H1 (cell line): ENCODE measurements at regions not wholly inside any gene's neighbourhood (a gene's known extent, or its start where the extent isn't known, plus 50 kb on each side); places are given as distances from the start of the nearest gene placed in this dataset.

ENCODE experiments used
- CTCF ChIA-PET: fragments of 300-600 bp; sonication (Branson Sonifier 250); formaldehyde crosslinking; loops from one replicate; lab custom pipeline; 2021; ENCODE audit not compliant: partially characterized antibody; lab: Charles Lee
- POLR2A ChIA-PET: fragments of 300-600 bp; sonication (Branson Sonifier 250); formaldehyde crosslinking; loops from one replicate; lab custom pipeline; 2021; ENCODE audit warnings: inconsistent platforms; ENCODE audit not compliant: partially characterized antibody; lab: Charles Lee
- DNase-seq, 2 experiments: peaks; one replicate each; pipeline versions ENCODE4 v3.0.0 to v3.0.0-alpha.2; 2010 to 2022; ENCODE audit warnings: low spot score in 2 of 2, low read depth in 1 of 2, mixed read lengths in 1 of 2
- FAIRE-seq: peaks from 2 replicates; lab custom pipeline; 2011; peaks lifted over from hg19 to GRCh38; lab: Jason Lieb, UNC
- H2AFZ ChIP-seq: 2 replicates; pipeline ENCODE4 v1.8.1; 2012; ENCODE audit warnings: low read length, inconsistent platforms
- H2AK5ac ChIP-seq: 2 replicates; pipeline ENCODE4 v1.6.1; 2013; ENCODE audit warnings: low read depth, low read length
- H2BK120ac ChIP-seq: replicated peaks from 2 replicates; pipeline ENCODE3; 2013; ENCODE audit warnings: low read depth, low read length, inconsistent platforms
- H2BK12ac ChIP-seq: 2 replicates; pipeline ENCODE4 v1.6.1; 2013; ENCODE audit warnings: low read depth, low read length
- H2BK15ac ChIP-seq: 2 replicates; pipeline ENCODE4 v1.6.1; 2013; ENCODE audit warnings: low read length
- H2BK20ac ChIP-seq: 2 replicates; pipeline ENCODE4 v1.6.1; 2013; ENCODE audit warnings: low read length
- H2BK5ac ChIP-seq: 2 replicates; pipeline ENCODE4 v1.6.1; 2013; ENCODE audit warnings: low read depth, low read length
- H3K14ac ChIP-seq: 2 replicates; pipeline ENCODE4 v1.6.1; 2013; ENCODE audit warnings: inconsistent platforms; ENCODE audit not compliant: insufficient read length
- H3K18ac ChIP-seq: 2 replicates; pipeline ENCODE4 v1.6.1; 2013; ENCODE audit warnings: low read length; ENCODE audit errors: extremely low read depth
- H3K23ac ChIP-seq: 2 replicates; pipeline ENCODE4 v1.6.1; 2013; ENCODE audit warnings: inconsistent platforms; ENCODE audit not compliant: insufficient read length
- H3K23me2 ChIP-seq: 2 replicates; pipeline ENCODE4 v1.6.1; 2013; ENCODE audit warnings: low read depth, low read length
- H3K27ac ChIP-seq: 2 replicates; pipeline ENCODE4 v1.6.1; 2011; ENCODE audit warnings: low read depth, low read length, inconsistent platforms
- H3K27me3 ChIP-seq, 4 experiments: replicated peaks in 1 of 4; 1 replicate in 1 of 4; 2 replicates in 3 of 4; pipeline versions ENCODE4 v1.6.1 to v1.8.1; 2011 to 2013; ENCODE audit warnings: low read length in 3 of 4, mild to moderate bottlenecking in 3 of 4, inconsistent platforms in 2 of 4, mixed read lengths in 2 of 4, moderate library complexity in 1 of 4; ENCODE audit not compliant: control insufficient read depth in 3 of 4, insufficient read depth in 3 of 4; ENCODE audit errors: extremely low read depth in 1 of 4
- H3K36me3 ChIP-seq, 4 experiments: 2 replicates each; pipeline versions ENCODE4 v1.6.1 to v1.8.1; 2011 to 2013; ENCODE audit warnings: mild to moderate bottlenecking in 4 of 4, low read length in 3 of 4, moderate library complexity in 2 of 4, control low read depth in 1 of 4, inconsistent platforms in 1 of 4; ENCODE audit not compliant: insufficient read depth in 4 of 4, control insufficient read depth in 2 of 4
- H3K4ac ChIP-seq: replicated peaks from 2 replicates; pipeline ENCODE3; 2013; ENCODE audit warnings: low read length, low read depth, mixed read lengths, inconsistent platforms; ENCODE audit not compliant: insufficient read length
- H3K4me1 ChIP-seq, 4 experiments: replicated peaks in 1 of 4; 1 replicate in 1 of 4; 2 replicates in 3 of 4; pipeline versions ENCODE4 v1.6.1 to v1.8.1; 2011 to 2013; ENCODE audit warnings: low read length in 3 of 4, inconsistent platforms in 2 of 4, mixed read lengths in 1 of 4; ENCODE audit not compliant: insufficient read depth in 4 of 4, control insufficient read depth in 3 of 4
- H3K4me2 ChIP-seq, 2 experiments: 2 replicates each; pipeline versions ENCODE4 v1.6.1 to v1.8.1; 2011 to 2013; ENCODE audit warnings: low read depth in 2 of 2, low read length in 2 of 2, control low read depth in 1 of 2, inconsistent platforms in 1 of 2, mild to moderate bottlenecking in 1 of 2; ENCODE audit not compliant: insufficient read depth in 1 of 2
- H3K4me3 ChIP-seq, 4 experiments: fragments of 200-600, 300-600 bp in 1 of 4; sonication (generic), shearing (Covaris generic), sonication (Bioruptor Twin) in 1 of 4; 2 replicates each; pipeline versions ENCODE4 v1.5.1 to v1.8.1; 2011 to 2016; ENCODE audit warnings: low read length in 4 of 4, low read depth in 3 of 4, control low read depth in 2 of 4, inconsistent platforms in 2 of 4, mild to moderate bottlenecking in 2 of 4, mixed read lengths in 1 of 4, moderate library complexity in 1 of 4; ENCODE audit not compliant: insufficient read depth in 2 of 4; ENCODE audit errors: extremely low read depth in 1 of 4
- H3K56ac ChIP-seq: replicated peaks from 2 replicates; pipeline ENCODE3; 2013; ENCODE audit warnings: low read depth, mild to moderate bottlenecking, mixed read lengths, low read length, inconsistent platforms; ENCODE audit not compliant: insufficient read length
- H3K79me1 ChIP-seq: 2 replicates; pipeline ENCODE4 v1.6.1; 2013; ENCODE audit warnings: low read depth, low read length, control low read depth
- H3K79me2 ChIP-seq, 2 experiments: 2 replicates each; pipeline versions ENCODE4 v1.6.1 to v1.8.1; 2012 to 2013; ENCODE audit warnings: low read length in 2 of 2, mild to moderate bottlenecking in 2 of 2, inconsistent platforms in 1 of 2; ENCODE audit not compliant: insufficient read depth in 2 of 2, control insufficient read depth in 1 of 2
- H3K9ac ChIP-seq, 4 experiments: replicated peaks in 1 of 4; 1 replicate in 1 of 4; 2 replicates in 3 of 4; pipeline versions ENCODE4 v1.6.1 to v1.8.1; 2011 to 2013; ENCODE audit warnings: low read depth in 3 of 4, low read length in 3 of 4, control low read depth in 2 of 4, mild to moderate bottlenecking in 2 of 4, moderate library complexity in 2 of 4, inconsistent platforms in 1 of 4; ENCODE audit errors: extremely low read depth in 1 of 4
- H3K9me3 ChIP-seq, 2 experiments: 2 replicates each; pipeline versions ENCODE4 v1.6.1 to v1.8.1; 2012 to 2013; ENCODE audit warnings: mild to moderate bottlenecking in 2 of 2, moderate library complexity in 2 of 2, control low read depth in 1 of 2, inconsistent platforms in 1 of 2, low read depth in 1 of 2, low read length in 1 of 2, mixed read lengths in 1 of 2; ENCODE audit not compliant: insufficient read depth in 2 of 2
- H4K20me1 ChIP-seq, 2 experiments: replicated peaks in 1 of 2; 2 replicates each; pipeline versions ENCODE3 to v1.8.1; 2011 to 2013; ENCODE audit warnings: inconsistent platforms in 2 of 2, low read length in 2 of 2, mild to moderate bottlenecking in 1 of 2; ENCODE audit not compliant: insufficient read depth in 2 of 2, control insufficient read depth in 1 of 2
- H4K5ac ChIP-seq: 2 replicates; pipeline ENCODE4 v1.6.1; 2013; ENCODE audit warnings: low read length, low read depth, mixed read lengths, inconsistent platforms; ENCODE audit not compliant: insufficient read length
- H4K8ac ChIP-seq: 2 replicates; pipeline ENCODE4 v1.8.0; 2013; ENCODE audit warnings: mild to moderate bottlenecking, moderate library complexity, low read length, inconsistent platforms; ENCODE audit not compliant: insufficient read depth; ENCODE audit errors: extremely low read depth
- H4K91ac ChIP-seq: replicated peaks from 2 replicates; pipeline ENCODE3; 2013; ENCODE audit warnings: low read length, mixed read lengths, inconsistent platforms; ENCODE audit not compliant: insufficient read length
- ASH2L ChIP-seq: fragments of 200-600, 300-600 bp; sonication (generic); IDR thresholded peaks from one replicate; pipeline ENCODE4 v1.7.1; 2017; ENCODE audit warnings: low read length
- BRCA1 ChIP-seq: IDR thresholded peaks from 2 replicates; pipeline ENCODE4 v1.6.1; 2012; ENCODE audit warnings: low read depth, low read length, improper control_type of control experiment
- CBX5 ChIP-seq: fragments of 300-800, 300-1000 bp; sonication (generic); IDR thresholded peaks from 2 replicates; pipeline ENCODE4 v1.7.1; 2016; ENCODE audit warnings: antibody characterized with exemption, low read length, low read depth
- CHD2 ChIP-seq: IDR thresholded peaks from 2 replicates; pipeline ENCODE4 v1.6.1; 2012; ENCODE audit warnings: low read length, improper control_type of control experiment
- EP300 ChIP-seq, 2 experiments: IDR thresholded peaks; 1 replicate in 1 of 2; 2 replicates in 1 of 2; pipeline ENCODE4 v1.6.1; 2011 to 2012; ENCODE audit warnings: low read depth in 2 of 2, low read length in 2 of 2, mild to moderate bottlenecking in 2 of 2, borderline replicate concordance in 1 of 2, inconsistent platforms in 1 of 2, moderate library complexity in 1 of 2
- GABPA ChIP-seq: IDR thresholded peaks from 2 replicates; pipeline ENCODE4 v1.6.1; 2011; ENCODE audit warnings: mild to moderate bottlenecking, low read length, moderate library complexity, borderline replicate concordance; ENCODE audit not compliant: insufficient read depth
- GTF2F1 ChIP-seq: IDR thresholded peaks from 2 replicates; pipeline ENCODE4 v1.6.1; 2012; ENCODE audit warnings: low read depth, low read length, improper control_type of control experiment, borderline replicate concordance
- HDAC2 ChIP-seq, 2 experiments: fragments of 300-600 bp in 1 of 2; sonication (generic) in 1 of 2; IDR thresholded peaks; 2 replicates each; pipeline ENCODE4 v1.6.1; 2011 to 2012; ENCODE audit warnings: low read depth in 2 of 2, low read length in 2 of 2, mild to moderate bottlenecking in 2 of 2, moderate library complexity in 2 of 2, borderline replicate concordance in 1 of 2, inconsistent platforms in 1 of 2
- JUND ChIP-seq: IDR thresholded peaks from 2 replicates; pipeline ENCODE4 v1.6.1; 2011; ENCODE audit warnings: mild to moderate bottlenecking, improper control_type of control experiment, low read length
- POLR2AphosphoS5 ChIP-seq: IDR thresholded peaks from 2 replicates; pipeline ENCODE4 v1.6.1; 2011; ENCODE audit warnings: low read depth, low read length
- SIRT6 ChIP-seq: IDR thresholded peaks from one replicate; pipeline ENCODE4 v1.7.1; 2012; ENCODE audit warnings: low read length, inconsistent platforms
- SP4 ChIP-seq: IDR thresholded peaks from 2 replicates; pipeline ENCODE4 v1.6.1; 2012; ENCODE audit warnings: low read length, inconsistent platforms
- YY1 ChIP-seq: IDR thresholded peaks from 2 replicates; pipeline ENCODE4 v1.6.1; 2011; ENCODE audit warnings: low read depth, mild to moderate bottlenecking, low read length
- WGBS, 2 experiments: shearing (Covaris generic) in 1 of 2; methylation state at CpG; one replicate each; pipeline versions ENCODE4 v1.1.6 to v1.1.7; 2013 to 2015; ENCODE audit warnings: low lambda C conversion rate in 2 of 2, mixed read lengths in 2 of 2, inconsistent platforms in 1 of 2, low coverage in 1 of 2, missing lambda C conversion rate in 1 of 2; ENCODE audit not compliant: insufficient replicate concordance in 2 of 2, insufficient coverage in 1 of 2, insufficient read length in 1 of 2; ENCODE audit errors: extremely low coverage in 1 of 2, missing lambda C conversion rate in 1 of 2; 5-methylcytosine and 5-hydroxymethylcytosine counted together

DNA sequence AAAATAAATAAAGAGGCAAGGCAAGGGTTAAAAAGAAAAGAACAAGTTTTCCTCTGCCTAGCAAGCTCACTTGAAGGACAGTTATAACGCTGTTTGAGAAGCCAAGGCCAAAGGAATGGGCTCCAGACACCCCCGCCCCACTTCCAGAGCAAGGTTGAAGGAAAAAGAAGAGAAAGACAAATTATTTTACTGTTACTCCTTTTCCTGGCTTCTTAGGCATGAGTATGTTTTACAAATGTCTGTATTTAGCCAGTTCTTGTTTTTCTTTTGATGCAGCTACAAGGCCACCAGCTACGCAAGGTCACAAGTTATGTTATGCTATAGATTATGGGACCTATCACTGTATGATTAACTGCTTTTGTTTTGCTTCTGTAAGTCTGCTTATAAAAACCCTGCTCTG, 94.6 kb downstream of the ZNF22 start:
- ChIA-PET CTCF (no interaction called here), POLR2A (no interaction called here)
- Histone ChIP-seq H3K23me2 (no peaks in the 10 kb centered on the region), H3K4me1 (peaks cover 3 to 12% (median 9%) of the 10 kb centered on the region in 4 experiments; a peak in 6 of 7 replicates), H2BK15ac (no peak overlapping the region), H2BK12ac (0 out of 2 replicates have a peak overlapping the region, but pooled peaks have one; percentile 39), H3K27me3 (no peaks in the 10 kb centered on the region), H4K20me1 (no peaks in the 10 kb centered on the region), H2AFZ (no peak overlapping the region), H3K36me3 (no peaks in the 10 kb centered on the region), H3K4me3 (no peak overlapping the region), H3K79me1 (no peaks in the 10 kb centered on the region), H3K18ac (no peak overlapping the region), H2BK20ac (no peak overlapping the region), H2BK5ac (no peak overlapping the region), H2BK120ac (no peak overlapping the region), H3K27ac (no peak overlapping the region), H4K91ac (no peak overlapping the region), H3K79me2 (no peaks in the 10 kb centered on the region), H3K4me2 (0 out of 4 replicates have a peak overlapping the region, but pooled peaks have one; percentile 8 to 28), H3K14ac (no peak overlapping the region), H3K9ac (no peak overlapping the region), H3K56ac (no peak overlapping the region), H4K8ac (no peak overlapping the region), H2AK5ac (no peak overlapping the region), H4K5ac (no peak overlapping the region), H3K4ac (no peak overlapping the region), H3K9me3 (no peaks in the 10 kb centered on the region), H3K23ac (no peak overlapping the region)
- 71% methylated on average over 3 of the region's 3 CpGs; no CpG with 5 or more reads in 1 of the 2 experiments for WGBS, 2 experiments
- TF ChIP-seq BRCA1 (no peak), CHD2 (no peak), YY1 (no peak), SIRT6 (no peak), POLR2AphosphoS5 (no peak), CBX5 (no peak), JUND (no peak), EP300 (IDR thresholded peaks at IDR 0.05; ENCODE audit: borderline replicate concordance in 1 of 2, low read depth in 2 of 2, low read length in 2 of 2) (no peak), SP4 (no peak), GABPA (no peak), GTF2F1 (no peak), ASH2L (no peak), HDAC2 (IDR thresholded peaks at IDR 0.05; ENCODE audit: borderline replicate concordance in 1 of 2, low read depth in 2 of 2, low read length in 2 of 2) (no peak)
- DNase-seq (no peak), FAIRE-seq (no peak)
